IPS-NIHi11 (cell line): ENCODE measurements at regions not wholly inside any gene's neighbourhood (a gene's known extent, or its start where the extent isn't known, plus 50 kb on each side); places are given as distances from the start of the nearest gene placed in this dataset.
"Not testable (repeated sequence)": the region's sequence is repeated elsewhere in the genome, so short reads cannot be mapped to it uniquely, and the experiment has no call there.

Source experiments
- DNase-seq: peaks from one replicate; pipeline ENCODE4 v3.0.0; 2012; ENCODE audit warnings: mixed read lengths, low spot score

- DNase-seq, result no peak
These were observed 55.2 kb downstream of the RTL3 start for GRCh38 chrX:78603908-78604307.

- DNase-seq, result no peak
These were observed 63.1 kb downstream of the RTL3 start for GRCh38 chrX:78595901-78596502.

- DNase-seq, result no peak
These were observed 65.4 kb downstream of the RTL3 start for GRCh38 chrX:78593701-78594100.

- DNase-seq, result no peak
These were observed 67.1 kb downstream of the RTL3 start for GRCh38 chrX:78592030-78592429.

GRCh38 chrX:78574306-78574705 lies 84.8 kb downstream of the RTL3 start:
- DNase-seq, result no peak

GRCh38 chrX:78573630-78574029 lies 85.5 kb downstream of the RTL3 start:
- DNase-seq, result no peak

- no peak for DNase-seq
These were observed 87.3 kb downstream of the RTL3 start for GRCh38 chrX:78571849-78572248.

- DNase-seq, result no peak
These were observed 103.6 kb downstream of the RTL3 start for GRCh38 chrX:78555401-78555980.

GRCh38 chrX:78552628-78553027 lies 106.5 kb downstream of the RTL3 start:
- not testable (repeated sequence) for DNase-seq

GRCh38 chrX:78548012-78548411 lies 111.1 kb downstream of the RTL3 start:
- DNase-seq, result no peak

GRCh38 chrX:78545233-78545632 lies 113.9 kb downstream of the RTL3 start:
- DNase-seq, result no peak

GRCh38 chrX:78543281-78543680 lies 115.8 kb downstream of the RTL3 start:
- DNase-seq, result no peak

- no peak for DNase-seq
These were observed 119.0 kb downstream of the RTL3 start for GRCh38 chrX:78540171-78540570.

- no peak for DNase-seq
These were observed 124.9 kb downstream of the RTL3 start for GRCh38 chrX:78534221-78534620.

GRCh38 chrX:78532363-78532762 lies 126.8 kb downstream of the RTL3 start:
- no peak for DNase-seq

- DNase-seq, result no peak
These were observed 131.3 kb downstream of the RTL3 start for GRCh38 chrX:78527818-78528217.

GRCh38 chrX:78527263-78527662 lies 131.9 kb downstream of the RTL3 start:
- no peak for DNase-seq

GRCh38 chrX:78522601-78523000 lies 136.5 kb downstream of the RTL3 start:
- DNase-seq, result no peak

GRCh38 chrX:78517124-78517523 lies 142.0 kb downstream of the RTL3 start:
- no peak for DNase-seq

GRCh38 chrX:78514852-78515251 lies 144.3 kb downstream of the RTL3 start:
- peak; percentile 58 for DNase-seq

GRCh38 chrX:78513971-78514738 lies 145.0 kb downstream of the RTL3 start:
- peak; percentile 6 for DNase-seq

GRCh38 chrX:78506248-78506647 lies 152.9 kb downstream of the RTL3 start:
- DNase-seq, result no peak

- no peak for DNase-seq
These were observed 162.6 kb downstream of the RTL3 start for GRCh38 chrX:78496483-78496882.
